Upper lobe of right lung (tissue), 1 donor: ENCODE measurements at regions not wholly inside any gene's neighbourhood (a gene's known extent, or its start where the extent isn't known, plus 50 kb on each side); places are given as distances from the start of the nearest gene placed in this dataset.

Source experiments
- ATAC-seq: fragments of 200-7000 bp; cut with Tn5 transposase; one replicate; pipeline ENCODE4 v1.9.1; 2020; ENCODE audit warnings: mild to moderate bottlenecking, moderate library complexity
- DNase-seq: peaks from one replicate; pipeline ENCODE4 v3.0.0-alpha.2; 2020
- H3K27ac ChIP-seq: fragments of 200-600 bp; one replicate; pipeline ENCODE4 v1.8.0; 2022
- H3K27me3 ChIP-seq: fragments of 200-600 bp; one replicate; pipeline ENCODE4 v1.8.0; 2022; ENCODE audit warnings: mild to moderate bottlenecking
- H3K36me3 ChIP-seq: fragments of 200-600 bp; one replicate; pipeline ENCODE4 v1.8.0; 2022
- H3K4me1 ChIP-seq: fragments of 200-600 bp; one replicate; pipeline ENCODE4 v1.8.0; 2022
- H3K4me3 ChIP-seq: fragments of 200-600 bp; one replicate; pipeline ENCODE4 v1.8.0; 2022; ENCODE audit warnings: mild to moderate bottlenecking
- H3K9me3 ChIP-seq: fragments of 200-600 bp; one replicate; pipeline ENCODE4 v1.8.0; 2022
- intact Hi-C: fragments of 100-400 bp; cut with DNase I; formaldehyde crosslinking; loops from one replicate; pipeline ENCODE4 v1.11.0; 2022
- TF ChIP-seq, protein P1 (sequence below): fragments of 200-600 bp; IDR thresholded peaks from one replicate; pipeline ENCODE4 v1.8.0; 2022; ENCODE audit warnings: antibody characterized with exemption
- donor health status: DM: no; HTN: yes; CAD: no; lungs with severe emphysema.

DNA sequence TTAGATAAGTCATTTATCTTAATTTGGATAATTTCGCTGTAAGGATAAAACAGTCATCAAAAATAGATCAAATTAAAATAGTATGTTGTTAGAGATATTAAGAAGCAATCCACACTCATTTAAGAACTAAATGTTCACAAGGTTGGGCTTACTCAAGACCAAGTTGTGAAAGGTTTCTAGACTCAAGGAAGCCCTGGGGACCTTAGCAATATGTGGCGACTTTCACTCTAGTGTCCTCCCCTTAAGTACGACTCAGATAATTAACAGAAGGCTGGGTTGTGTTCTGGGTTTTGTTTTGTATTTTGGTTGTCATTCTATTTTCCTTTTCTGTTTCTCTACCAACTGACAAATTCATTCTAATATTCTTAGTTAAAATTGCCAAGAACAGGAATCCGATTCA is 1008.0 kb downstream of the PCDH9 start:
- TF ChIP-seq, protein P1, sequence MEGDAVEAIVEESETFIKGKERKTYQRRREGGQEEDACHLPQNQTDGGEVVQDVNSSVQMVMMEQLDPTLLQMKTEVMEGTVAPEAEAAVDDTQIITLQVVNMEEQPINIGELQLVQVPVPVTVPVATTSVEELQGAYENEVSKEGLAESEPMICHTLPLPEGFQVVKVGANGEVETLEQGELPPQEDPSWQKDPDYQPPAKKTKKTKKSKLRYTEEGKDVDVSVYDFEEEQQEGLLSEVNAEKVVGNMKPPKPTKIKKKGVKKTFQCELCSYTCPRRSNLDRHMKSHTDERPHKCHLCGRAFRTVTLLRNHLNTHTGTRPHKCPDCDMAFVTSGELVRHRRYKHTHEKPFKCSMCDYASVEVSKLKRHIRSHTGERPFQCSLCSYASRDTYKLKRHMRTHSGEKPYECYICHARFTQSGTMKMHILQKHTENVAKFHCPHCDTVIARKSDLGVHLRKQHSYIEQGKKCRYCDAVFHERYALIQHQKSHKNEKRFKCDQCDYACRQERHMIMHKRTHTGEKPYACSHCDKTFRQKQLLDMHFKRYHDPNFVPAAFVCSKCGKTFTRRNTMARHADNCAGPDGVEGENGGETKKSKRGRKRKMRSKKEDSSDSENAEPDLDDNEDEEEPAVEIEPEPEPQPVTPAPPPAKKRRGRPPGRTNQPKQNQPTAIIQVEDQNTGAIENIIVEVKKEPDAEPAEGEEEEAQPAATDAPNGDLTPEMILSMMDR: no peak
- H3K36me3 ChIP-seq: no peaks in the 10 kb centered on the region
- H3K9me3 ChIP-seq: no peaks in the 10 kb centered on the region
- intact Hi-C loops: no loop called here
- no peaks in the 10 kb centered on the region for H3K27me3 ChIP-seq
- H3K4me1 ChIP-seq: no peaks in the 10 kb centered on the region
- DNase-seq (no peak), ATAC-seq (no peak)
- no peak overlapping the region for H3K27ac ChIP-seq
- no peak overlapping the region for H3K4me3 ChIP-seq

DNA sequence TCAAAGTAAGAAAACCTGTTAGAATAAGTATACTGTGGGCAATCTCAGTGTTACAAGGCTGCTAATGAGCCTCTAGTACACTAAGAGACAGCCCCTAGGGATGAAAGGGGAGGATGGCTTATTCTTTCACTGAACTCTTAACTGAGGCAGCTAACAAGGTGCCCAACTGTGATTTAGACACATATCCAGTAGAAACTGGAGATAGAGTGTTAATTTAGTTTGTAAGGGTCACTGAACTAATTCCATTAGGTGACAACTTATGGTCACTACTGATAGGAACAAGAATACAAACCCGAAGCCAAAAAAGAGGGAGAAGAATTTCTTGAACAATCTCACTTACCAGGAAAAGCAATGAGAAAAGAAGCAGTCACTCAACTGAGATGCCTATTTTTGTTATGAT is 1010.6 kb downstream of the PCDH9 start:
- no peaks in the 10 kb centered on the region for H3K9me3 ChIP-seq
- no peak for DNase-seq
- intact Hi-C loops: no loop called here
- no peak overlapping the region for H3K27ac ChIP-seq
- H3K27me3 ChIP-seq: no peaks in the 10 kb centered on the region
- ATAC-seq: no peak
- H3K4me3 ChIP-seq: no peak overlapping the region
- H3K4me1 ChIP-seq: no peaks in the 10 kb centered on the region
- TF ChIP-seq, protein P1: no peak
- no peaks in the 10 kb centered on the region for H3K36me3 ChIP-seq

DNA sequence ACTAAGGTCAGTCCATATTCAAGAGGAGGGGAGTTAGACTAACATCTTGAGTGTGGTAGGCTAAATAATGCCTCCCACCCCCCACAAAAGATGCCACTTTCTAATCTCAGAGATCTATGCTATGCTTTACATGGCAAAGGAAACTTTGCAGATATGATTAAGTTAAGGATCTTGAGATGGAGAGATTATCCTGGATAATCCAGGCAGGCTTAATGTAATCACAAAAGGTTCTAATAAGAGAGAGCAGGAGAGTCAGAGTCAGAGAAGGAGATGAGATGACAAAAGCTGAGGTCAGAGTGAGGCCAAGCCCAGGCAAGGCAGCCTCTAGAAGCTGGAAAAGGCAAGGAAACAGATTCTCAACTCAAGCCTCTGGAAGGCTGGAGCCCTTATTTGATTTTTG is 1011.6 kb downstream of the PCDH9 start:
- Histone ChIP-seq H3K36me3 (no peaks in the 10 kb centered on the region), H3K4me1 (no peaks in the 10 kb centered on the region), H3K27ac (no peak overlapping the region), H3K9me3 (no peaks in the 10 kb centered on the region), H3K4me3 (no peak overlapping the region), H3K27me3 (no peaks in the 10 kb centered on the region)
- no peak for DNase-seq
- TF ChIP-seq, protein P1: no peak
- intact Hi-C loops: no loop called here
- ATAC-seq: no peak

DNA sequence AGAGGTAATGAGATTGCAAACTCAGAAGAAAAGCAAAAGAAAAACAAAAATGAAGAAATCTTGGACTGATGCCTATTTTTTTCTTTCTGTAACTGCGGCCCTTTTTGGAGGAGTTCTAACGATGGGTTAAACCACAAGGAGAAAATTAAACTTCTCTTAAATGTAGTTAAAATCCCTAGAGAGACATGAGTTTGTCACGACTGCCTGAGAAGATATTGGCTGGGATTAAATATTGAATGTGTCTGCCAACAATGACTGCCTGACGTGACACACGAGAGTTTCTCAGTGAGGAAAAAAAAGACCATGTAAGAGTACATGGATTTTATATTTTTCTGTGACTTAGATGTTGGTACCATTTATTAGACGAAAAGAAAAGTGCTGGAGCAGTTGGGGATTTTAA is 1013.4 kb downstream of the PCDH9 start:
- H3K4me1 ChIP-seq: no peaks in the 10 kb centered on the region
- no peak overlapping the region for H3K4me3 ChIP-seq
- H3K36me3 ChIP-seq: no peaks in the 10 kb centered on the region
- ATAC-seq (no peak), DNase-seq (no peak)
- no peaks in the 10 kb centered on the region for H3K27me3 ChIP-seq
- no peaks in the 10 kb centered on the region for H3K9me3 ChIP-seq
- intact Hi-C loops: no loop called here
- TF ChIP-seq, protein P1: no peak
- no peak overlapping the region for H3K27ac ChIP-seq

DNA sequence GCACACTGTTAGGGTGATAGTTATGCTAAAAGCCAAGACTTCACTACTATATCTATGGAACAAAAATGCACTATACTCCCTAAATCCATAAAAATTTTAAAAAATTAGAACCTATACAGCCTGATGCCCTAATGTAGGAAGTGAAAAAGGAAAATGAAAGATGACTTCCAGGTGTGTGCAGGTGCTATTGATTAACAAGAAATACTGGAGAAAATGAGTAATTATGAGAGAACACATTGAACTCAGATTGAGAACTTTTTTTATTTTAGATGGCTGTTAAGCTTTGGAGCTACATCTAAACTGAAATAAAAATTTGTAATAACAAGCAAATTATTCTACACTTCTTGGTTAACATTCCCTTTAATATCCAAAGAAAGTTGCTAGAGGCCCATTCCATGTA is 1015.7 kb downstream of the PCDH9 start:
- DNase-seq: no peak
- TF ChIP-seq, protein P1: no peak

DNA sequence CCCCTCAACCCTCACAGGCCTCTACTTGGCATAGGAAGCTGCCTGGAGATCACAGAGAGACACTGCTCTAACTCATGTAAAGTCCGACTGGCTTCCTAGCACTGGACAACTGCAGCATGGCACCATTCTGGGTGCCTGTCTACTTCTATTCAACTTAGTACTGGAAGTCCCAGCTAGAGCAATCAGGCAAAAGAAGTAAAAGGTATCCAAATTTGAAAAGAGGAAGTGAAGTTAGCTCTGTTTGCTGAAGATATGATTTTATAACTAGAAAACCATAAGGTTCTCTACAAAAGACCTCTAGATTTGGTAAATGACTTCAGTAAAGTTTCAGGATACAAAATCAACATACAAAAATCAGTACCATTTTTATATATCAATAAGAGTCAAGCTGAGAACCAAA is 1017.6 kb downstream of the PCDH9 start:
- no peak overlapping the region for H3K27ac ChIP-seq
- H3K4me1 ChIP-seq: no peaks in the 10 kb centered on the region
- no peak overlapping the region for H3K4me3 ChIP-seq
- DNase-seq (no peak), ATAC-seq (no peak)
- H3K27me3 ChIP-seq: no peaks in the 10 kb centered on the region
- intact Hi-C loops: no loop called here
- H3K9me3 ChIP-seq: no peaks in the 10 kb centered on the region
- H3K36me3 ChIP-seq: no peaks in the 10 kb centered on the region
- TF ChIP-seq, protein P1: no peak

More for the DNA sequence above, 1015.7 kb downstream of the PCDH9 start:
- Histone ChIP-seq H3K36me3 (no peaks in the 10 kb centered on the region), H3K9me3 (no peaks in the 10 kb centered on the region), H3K4me3 (no peak overlapping the region), H3K27me3 (no peaks in the 10 kb centered on the region), H3K4me1 (no peaks in the 10 kb centered on the region), H3K27ac (no peak overlapping the region)
- no peak for ATAC-seq
- intact Hi-C loops: no loop called here
